HPDE6-E6E7 (cell line): ENCODE measurements at regions not wholly inside any gene's neighbourhood (a gene's known extent, or its start where the extent isn't known, plus 50 kb on each side); places are given as distances from the start of the nearest gene placed in this dataset.
"Not testable (repeated sequence)": the region's sequence is repeated elsewhere in the genome, so short reads cannot be mapped to it uniquely, and the experiment has no call there.

Experiments used
- DNase-seq: peaks from one replicate; pipeline ENCODE4 v3.0.0; 2011; ENCODE audit warnings: missing footprints; ENCODE audit errors: extremely low spot score

GRCh38 chr12:127560041-127560478, 706.9 kb upstream of the TMEM132C start:
- no peak for DNase-seq

- DNase-seq = no peak
These were observed 704.2 kb upstream of the TMEM132C start for GRCh38 chr12:127562816-127563215.

- no peak for DNase-seq
These were observed 701.7 kb upstream of the TMEM132C start for GRCh38 chr12:127565241-127565640.

- no peak for DNase-seq
These were observed 699.4 kb upstream of the TMEM132C start for GRCh38 chr12:127567531-127567930.

- no peak for DNase-seq
These were observed 696.6 kb upstream of the TMEM132C start for GRCh38 chr12:127570387-127570786.

GRCh38 chr12:127570793-127571360, 696.1 kb upstream of the TMEM132C start:
- DNase-seq = no peak

GRCh38 chr12:127571578-127571977, 695.4 kb upstream of the TMEM132C start:
- no peak for DNase-seq

GRCh38 chr12:127579446-127579845, 687.5 kb upstream of the TMEM132C start:
- DNase-seq = no peak

GRCh38 chr12:127582074-127582473, 684.9 kb upstream of the TMEM132C start:
- no peak for DNase-seq

- DNase-seq = no peak
These were observed 683.9 kb upstream of the TMEM132C start for GRCh38 chr12:127583041-127583440.

GRCh38 chr12:127588249-127588648, 678.7 kb upstream of the TMEM132C start:
- DNase-seq = no peak

- DNase-seq = no peak
These were observed 677.4 kb upstream of the TMEM132C start for GRCh38 chr12:127589541-127589940.

GRCh38 chr12:127590868-127591267, 676.1 kb upstream of the TMEM132C start:
- no peak for DNase-seq

- DNase-seq = no peak
These were observed 674.7 kb upstream of the TMEM132C start for GRCh38 chr12:127592245-127592644.

- no peak for DNase-seq
These were observed 672.5 kb upstream of the TMEM132C start for GRCh38 chr12:127594351-127594970.

GRCh38 chr12:127595506-127595905, 671.5 kb upstream of the TMEM132C start:
- no peak for DNase-seq

- no peak for DNase-seq
These were observed 670.1 kb upstream of the TMEM132C start for GRCh38 chr12:127596891-127597290.

- no peak for DNase-seq
These were observed 667.5 kb upstream of the TMEM132C start for GRCh38 chr12:127599436-127599835.

GRCh38 chr12:127600211-127600610, 666.8 kb upstream of the TMEM132C start:
- DNase-seq = no peak

- no peak for DNase-seq
These were observed 660.4 kb upstream of the TMEM132C start for GRCh38 chr12:127606476-127607015.

- no peak for DNase-seq
These were observed 659.7 kb upstream of the TMEM132C start for GRCh38 chr12:127607146-127607725.

- DNase-seq = not testable (repeated sequence)
These were observed 658.6 kb upstream of the TMEM132C start for GRCh38 chr12:127608359-127608758.

GRCh38 chr12:127613056-127613455, 653.9 kb upstream of the TMEM132C start:
- no peak for DNase-seq
